HFF-Myc (cell line): ENCODE measurements at regions not wholly inside any gene's neighbourhood (a gene's known extent, or its start where the extent isn't known, plus 50 kb on each side); places are given as distances from the start of the nearest gene placed in this dataset.

Source experiments
- DNase-seq: peaks from one replicate; pipeline ENCODE4 v3.0.0-alpha.2; 2011; ENCODE audit warnings: low read depth; ENCODE audit errors: extremely low read depth
- H3K4me3 ChIP-seq: replicated peaks from 2 replicates; pipeline ENCODE4 v1.5.1; 2011; ENCODE audit warnings: low read depth, mild to moderate bottlenecking, control low read depth, low read length
- CTCF ChIP-seq: IDR thresholded peaks from 2 replicates; pipeline ENCODE4 v1.5.1; 2012; ENCODE audit warnings: mild to moderate bottlenecking, low read depth, low read length, control low read depth; ENCODE audit errors: missing control alignments

- peak; percentile 30 for DNase-seq
- H3K4me3 ChIP-seq = no peak overlapping the region
- peak; percentile 74 for TF ChIP-seq CTCF
These were observed 1324.9 kb upstream of the CDH8 start for GRCh38 chr16:63361032-63361624.

- no peak overlapping the region for H3K4me3 ChIP-seq
- DNase-seq = no peak
- no peak for TF ChIP-seq CTCF
These were observed 1313.7 kb upstream of the CDH8 start for GRCh38 chr16:63349961-63350360.

- H3K4me3 ChIP-seq = no peak overlapping the region
- TF ChIP-seq CTCF = no peak
- no peak for DNase-seq
These were observed 1309.8 kb upstream of the CDH8 start for GRCh38 chr16:63346000-63346399.

GRCh38 chr16:63337264-63337663, 1301.0 kb upstream of the CDH8 start:
- DNase-seq = no peak
- no peak for TF ChIP-seq CTCF
- H3K4me3 ChIP-seq = no peak overlapping the region

- TF ChIP-seq CTCF = no peak
- DNase-seq = no peak
- H3K4me3 ChIP-seq = no peak overlapping the region
These were observed 1294.9 kb upstream of the CDH8 start for GRCh38 chr16:63331111-63331510.

GRCh38 chr16:63326736-63327339, 1290.6 kb upstream of the CDH8 start:
- no peak for TF ChIP-seq CTCF
- DNase-seq = no peak
- no peak overlapping the region for H3K4me3 ChIP-seq
